ENCODE measurements at regions not wholly inside any gene's neighbourhood (a gene's known extent, or its start where the extent isn't known, plus 50 kb on each side); places are given as distances from the start of the nearest gene placed in this dataset.
A peak's percentile ranks its signal among the peaks of the same experiment; 100 is the strongest.
"Not testable (repeated sequence)": the region's sequence is repeated elsewhere in the genome, so short reads cannot be mapped to it uniquely, and the experiment has no call there.

DNA sequence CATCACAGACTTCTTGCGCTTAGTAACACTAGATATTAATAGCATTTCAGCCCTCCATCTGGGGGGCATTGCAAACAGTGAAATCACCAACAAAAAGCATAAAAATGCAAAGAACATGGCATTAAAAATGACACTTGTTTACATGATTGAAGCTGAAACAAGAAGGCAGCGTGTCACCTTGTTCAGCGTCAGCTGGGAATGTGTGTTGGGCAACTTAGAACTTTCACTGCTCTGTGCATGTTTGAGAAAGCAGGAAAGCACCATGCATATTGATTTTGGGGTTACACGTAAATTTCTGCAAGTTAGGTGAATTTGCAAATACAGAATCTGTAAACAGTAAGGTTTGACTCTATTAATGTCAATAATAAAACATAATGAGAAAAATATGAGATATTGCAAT lies 162.9 kb downstream of the SOX4 start:
- no peak for DNase-seq
- in situ Hi-C loops (cut with HindIII; ENCODE audit: low pct_ligation_motif_present, low pct_unique_long_range_greater_than_20kb, low sequenced_read_pairs) = no loop called here

DNA sequence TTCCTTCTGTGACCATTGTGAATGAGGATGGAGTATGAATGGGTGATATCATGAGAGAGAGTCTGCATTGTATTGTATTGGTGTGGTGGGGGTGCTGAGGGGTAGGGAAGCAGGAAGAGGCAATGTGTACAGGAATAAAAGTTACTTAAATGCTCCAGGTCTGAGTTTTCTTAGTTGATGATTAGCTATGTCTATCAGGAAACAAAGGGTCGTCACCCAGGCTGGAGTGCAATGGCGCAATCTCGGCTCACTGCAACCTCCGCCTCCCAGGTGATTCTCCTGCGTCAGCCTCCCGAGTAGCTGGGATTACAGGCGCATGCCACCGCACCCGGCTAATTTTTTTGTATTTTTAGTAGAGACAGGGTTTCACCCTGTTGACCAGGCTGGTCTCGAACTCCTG lies 163.8 kb downstream of the SOX4 start:
- DNase-seq; in situ Hi-C loops (cut with HindIII; ENCODE audit: low pct_ligation_motif_present, low pct_unique_long_range_greater_than_20kb, low sequenced_read_pairs): not testable (repeated sequence)

DNA sequence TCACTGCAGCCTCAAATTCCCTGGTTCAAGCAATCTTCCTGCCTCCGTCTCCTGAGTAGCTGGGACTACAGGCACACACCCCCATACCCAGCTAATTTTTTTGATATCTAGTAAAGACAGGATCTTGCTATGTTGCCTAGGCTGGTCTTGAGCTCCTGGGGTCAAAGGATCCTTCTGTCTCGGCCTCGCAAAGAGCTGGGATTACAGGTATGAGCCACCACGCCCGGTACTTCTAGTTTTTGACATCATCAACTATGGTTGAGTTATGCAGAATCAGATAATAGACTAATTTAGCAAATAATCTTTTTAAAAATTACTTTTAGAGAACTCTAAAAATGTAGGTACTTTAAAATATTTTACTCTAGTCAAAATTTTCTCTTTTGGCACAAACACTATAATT lies 166.2 kb downstream of the SOX4 start:
- no peak for DNase-seq
- in situ Hi-C loops (cut with HindIII; ENCODE audit: low pct_ligation_motif_present, low pct_unique_long_range_greater_than_20kb, low sequenced_read_pairs) = no loop called here

DNA sequence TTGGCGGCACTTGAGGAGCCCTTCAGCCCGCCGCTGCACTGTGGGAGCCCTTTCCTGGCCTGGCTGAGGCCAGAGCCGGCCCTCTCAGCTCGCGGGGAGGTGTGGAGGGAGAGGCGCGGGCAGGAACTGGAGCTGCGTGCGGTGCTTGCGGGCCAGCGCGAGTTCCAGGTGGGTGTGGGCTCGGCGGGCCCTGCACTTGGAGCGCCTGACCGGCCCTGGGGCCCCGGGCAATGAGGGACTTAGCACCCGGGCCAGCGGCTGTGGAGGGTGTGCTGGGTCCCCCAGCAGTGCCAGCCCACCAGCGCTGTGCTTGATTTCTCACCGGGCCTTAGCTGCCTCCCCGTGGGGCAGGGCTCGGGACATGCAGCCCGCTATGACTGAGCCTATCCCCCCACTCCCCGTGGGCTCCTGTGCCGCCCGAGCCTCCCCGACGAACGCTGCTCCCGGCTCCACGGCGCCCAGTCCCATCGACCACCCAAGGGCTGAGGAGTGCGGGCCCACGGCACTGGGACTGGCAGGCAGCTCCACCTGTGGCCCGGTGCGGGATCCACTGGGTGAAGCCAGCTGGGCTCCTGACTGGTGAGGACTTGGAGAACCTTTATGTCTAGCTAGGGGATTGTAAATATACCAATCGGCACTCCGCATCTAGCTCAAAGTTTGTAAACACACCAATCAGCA lies 167.6 kb downstream of the SOX4 start:
- DNase-seq; in situ Hi-C loops (cut with HindIII; ENCODE audit: low pct_ligation_motif_present, low pct_unique_long_range_greater_than_20kb, low sequenced_read_pairs): not testable (repeated sequence)

DNA sequence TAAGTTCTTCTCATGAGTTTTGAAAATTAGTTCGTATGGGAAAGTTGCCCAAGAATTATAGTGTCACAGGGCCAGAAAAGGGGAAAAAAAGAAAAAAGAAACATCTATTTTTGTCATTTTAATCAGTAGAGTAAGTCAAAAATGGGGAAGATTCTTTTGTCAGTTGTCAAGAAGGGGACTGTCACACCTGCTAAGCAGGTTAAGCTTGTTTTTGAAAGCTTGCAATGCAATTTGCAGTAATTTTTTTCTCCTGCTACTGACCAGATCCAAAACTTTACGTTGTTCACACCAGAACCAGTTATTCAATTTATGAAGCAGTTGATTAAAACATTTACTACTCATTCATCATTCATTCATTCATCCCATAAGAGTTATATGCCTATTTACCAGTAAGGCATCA lies 171.4 kb downstream of the SOX4 start:
- DNase-seq = no peak

DNA sequence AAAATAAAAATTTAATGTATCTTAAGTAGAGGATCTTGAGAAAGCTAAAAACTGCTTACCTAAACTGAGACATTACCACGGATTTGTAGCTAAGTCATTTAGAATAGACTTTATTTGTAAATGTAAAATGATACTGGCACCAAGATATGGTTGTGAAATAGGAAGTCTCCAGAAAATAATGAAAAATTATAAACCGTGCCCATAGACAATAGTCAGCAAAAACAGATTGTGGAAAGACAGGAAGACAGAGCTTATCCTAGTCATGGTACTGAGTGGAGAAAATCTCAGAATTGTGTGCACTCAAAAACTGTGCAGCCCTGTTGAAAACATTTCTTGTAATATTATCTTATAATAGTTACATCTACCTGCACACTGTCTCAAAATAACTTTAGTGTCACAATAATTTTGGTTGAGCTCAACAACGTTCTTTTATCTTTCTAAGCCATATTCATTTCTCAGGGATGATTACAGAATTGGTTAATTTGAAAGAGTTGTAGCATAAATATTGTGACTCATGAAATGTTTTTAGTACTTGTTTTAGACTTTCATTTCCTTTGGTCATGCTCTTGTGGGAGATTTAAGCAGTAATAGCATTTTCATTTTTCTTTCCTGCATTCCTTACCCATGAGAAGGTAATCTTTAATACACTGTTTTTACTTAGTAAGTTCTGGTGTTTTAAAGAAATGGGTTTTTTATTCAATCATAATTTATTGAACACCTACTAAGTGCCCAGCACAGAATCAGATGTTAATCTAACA lies 174.5 kb downstream of the SOX4 start:
- in situ Hi-C loops (cut with HindIII; ENCODE audit: low pct_ligation_motif_present, low pct_unique_long_range_greater_than_20kb, low sequenced_read_pairs) = no loop called here
- peak; percentile 23 for DNase-seq

More for the DNA sequence above, 171.4 kb downstream of the SOX4 start:
- in situ Hi-C loops (cut with HindIII; ENCODE audit: low pct_ligation_motif_present, low pct_unique_long_range_greater_than_20kb, low sequenced_read_pairs) = no loop called here

DNA sequence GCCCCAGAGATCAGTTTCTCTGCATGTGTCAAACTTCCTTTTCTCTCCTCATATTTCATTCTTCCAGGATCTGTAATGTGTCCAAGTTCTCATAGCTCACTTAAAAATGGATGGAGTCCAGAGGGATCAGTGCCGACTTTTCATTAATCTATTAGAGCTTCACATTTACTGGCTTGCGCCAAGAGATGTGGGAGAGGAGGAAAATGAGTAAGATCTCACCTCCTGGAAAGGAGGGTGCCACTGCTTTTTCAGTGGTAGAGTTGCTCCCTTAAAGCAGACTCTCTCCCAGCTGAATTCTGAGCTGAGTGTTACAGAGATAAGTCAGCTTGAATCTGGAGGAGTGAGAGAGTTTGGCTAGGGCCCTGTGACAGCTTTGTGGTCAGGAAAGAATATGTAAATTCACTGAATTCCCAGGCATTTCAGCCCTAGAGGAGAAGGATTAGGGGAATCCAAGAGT lies 175.9 kb downstream of the SOX4 start:
- peak; percentile 48 for DNase-seq
- in situ Hi-C loops (cut with HindIII; ENCODE audit: low pct_ligation_motif_present, low pct_unique_long_range_greater_than_20kb, low sequenced_read_pairs) = no loop called here

DNA sequence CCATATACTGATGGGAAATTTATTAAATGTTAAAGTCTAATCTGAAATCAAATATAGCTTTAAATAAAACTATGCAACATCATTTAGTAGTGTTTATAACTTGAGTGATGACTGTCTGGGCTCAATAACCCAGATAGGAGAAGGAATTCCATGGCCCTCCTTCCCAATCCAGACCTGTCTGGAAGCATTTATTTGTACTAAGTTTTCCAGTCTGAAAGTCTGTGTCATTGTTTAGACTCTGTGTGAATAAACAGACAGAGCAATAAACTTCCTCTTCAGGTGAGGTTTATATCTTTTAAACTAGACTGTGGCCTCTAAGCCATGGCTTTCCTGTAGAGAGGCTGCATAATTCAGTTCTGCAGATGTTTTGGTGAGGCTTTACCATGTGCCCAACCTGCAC lies 176.4 kb downstream of the SOX4 start:
- in situ Hi-C loops (cut with HindIII; ENCODE audit: low pct_ligation_motif_present, low pct_unique_long_range_greater_than_20kb, low sequenced_read_pairs) = no loop called here
- DNase-seq = no peak

DNA sequence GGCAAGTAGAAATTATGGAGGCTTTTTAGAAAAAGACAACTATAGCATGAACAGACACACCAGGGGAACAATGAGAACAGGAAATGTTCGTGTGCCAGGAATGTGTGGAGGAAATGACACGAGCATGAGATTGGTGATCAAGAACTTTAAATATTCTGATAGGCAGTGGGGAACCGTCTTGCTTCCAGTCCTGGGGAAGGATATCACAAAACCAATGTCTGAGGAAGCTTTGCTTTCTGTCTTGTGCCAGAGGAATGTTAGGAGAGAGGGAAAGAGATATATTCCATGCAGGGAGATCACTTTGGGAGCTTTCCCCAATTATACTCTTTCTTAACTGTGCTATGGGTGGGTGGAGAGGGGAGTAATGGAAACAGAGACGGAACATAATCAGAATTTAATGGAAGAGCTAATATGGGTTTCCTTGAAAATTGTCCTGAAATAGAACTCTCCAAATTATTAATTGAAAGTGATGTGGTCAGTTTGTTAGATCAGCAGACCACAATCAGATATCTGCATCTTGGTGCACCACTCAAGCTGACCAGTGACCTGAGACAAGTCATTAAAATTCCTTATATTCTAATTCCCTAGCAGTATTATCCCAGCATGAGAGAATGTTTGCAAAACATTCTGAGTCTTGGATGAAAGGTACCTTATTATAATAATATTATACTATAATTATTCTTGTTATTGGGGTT lies 178.2 kb downstream of the SOX4 start:
- in situ Hi-C loops (cut with HindIII; ENCODE audit: low pct_ligation_motif_present, low pct_unique_long_range_greater_than_20kb, low sequenced_read_pairs) = no loop called here
- no peak for DNase-seq

DNA sequence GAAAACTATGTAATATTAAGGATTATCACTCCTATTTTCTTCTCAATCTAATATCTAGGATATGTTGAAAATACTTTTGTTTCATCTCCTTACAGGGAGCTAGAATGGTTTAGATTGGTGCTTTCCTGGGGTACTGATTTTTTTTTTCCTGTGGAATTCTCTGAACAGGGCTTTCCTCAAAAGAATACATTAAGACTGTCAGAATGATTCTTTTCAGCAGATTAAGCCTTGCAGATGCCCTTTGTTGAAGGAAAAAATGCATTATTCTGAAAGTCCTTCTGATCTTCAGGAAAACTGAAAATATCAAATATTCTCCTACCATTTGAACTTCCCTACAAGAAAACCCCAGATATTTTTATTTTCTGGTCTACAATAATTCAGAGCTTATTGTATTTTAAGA lies 178.9 kb downstream of the SOX4 start:
- in situ Hi-C loops (cut with HindIII; ENCODE audit: low pct_ligation_motif_present, low pct_unique_long_range_greater_than_20kb, low sequenced_read_pairs) = no loop called here
- no peak for DNase-seq

DNA sequence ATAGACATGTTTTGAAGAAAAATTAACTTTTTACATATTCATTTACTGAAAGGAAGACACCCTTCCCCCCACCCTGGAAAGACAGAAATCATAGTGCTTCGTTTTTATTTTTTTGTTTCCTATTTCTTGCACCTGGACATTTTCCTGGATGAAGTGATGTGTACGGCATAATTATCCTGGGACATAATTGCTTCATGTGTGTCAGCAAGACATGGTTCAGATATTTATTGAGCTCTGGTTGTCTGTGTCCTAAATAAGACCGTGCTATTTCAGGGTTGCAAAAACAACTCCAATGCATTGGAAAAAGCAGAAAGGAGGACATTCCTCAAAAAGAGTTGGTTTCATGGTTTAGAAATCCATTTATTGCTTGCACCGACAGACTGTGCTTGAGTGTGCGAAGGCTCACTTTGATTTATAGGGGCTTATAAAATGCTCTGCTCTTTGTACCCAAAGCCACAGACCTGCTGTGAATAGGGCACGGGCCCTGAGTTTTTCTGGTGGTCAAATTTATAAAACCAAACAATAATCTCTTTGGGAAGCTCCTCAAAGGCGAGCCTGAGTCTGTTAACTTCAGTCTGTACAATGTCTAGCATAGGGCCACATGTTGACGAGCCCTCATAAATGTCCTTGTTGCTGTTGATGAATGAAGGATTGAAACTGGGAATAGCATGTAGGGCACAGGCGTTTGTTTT lies 179.5 kb downstream of the SOX4 start:
- DNase-seq = no peak
- in situ Hi-C loops (cut with HindIII; ENCODE audit: low pct_ligation_motif_present, low pct_unique_long_range_greater_than_20kb, low sequenced_read_pairs) = no loop called here

DNA sequence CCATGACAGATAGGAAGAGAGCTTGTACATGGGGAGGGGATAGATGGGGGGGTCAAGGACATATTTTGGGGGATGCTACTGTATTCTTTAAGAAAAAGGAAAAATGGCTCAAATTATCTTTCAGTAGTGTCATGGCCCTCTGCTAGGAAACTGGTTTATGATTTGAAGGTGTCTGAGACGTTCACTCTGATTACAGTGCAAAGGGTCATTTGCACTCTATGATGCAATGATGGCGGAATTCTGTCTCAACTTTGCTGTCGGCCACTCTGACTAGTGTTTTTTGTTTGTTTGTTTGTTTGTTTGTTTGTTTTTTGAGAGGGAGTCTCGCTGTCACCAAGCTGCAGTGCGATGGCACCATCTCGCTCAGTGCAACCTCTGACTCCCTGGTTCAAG lies 180.0 kb downstream of the SOX4 start:
- in situ Hi-C loops (cut with HindIII; ENCODE audit: low pct_ligation_motif_present, low pct_unique_long_range_greater_than_20kb, low sequenced_read_pairs) = no loop called here
- DNase-seq = no peak

DNA sequence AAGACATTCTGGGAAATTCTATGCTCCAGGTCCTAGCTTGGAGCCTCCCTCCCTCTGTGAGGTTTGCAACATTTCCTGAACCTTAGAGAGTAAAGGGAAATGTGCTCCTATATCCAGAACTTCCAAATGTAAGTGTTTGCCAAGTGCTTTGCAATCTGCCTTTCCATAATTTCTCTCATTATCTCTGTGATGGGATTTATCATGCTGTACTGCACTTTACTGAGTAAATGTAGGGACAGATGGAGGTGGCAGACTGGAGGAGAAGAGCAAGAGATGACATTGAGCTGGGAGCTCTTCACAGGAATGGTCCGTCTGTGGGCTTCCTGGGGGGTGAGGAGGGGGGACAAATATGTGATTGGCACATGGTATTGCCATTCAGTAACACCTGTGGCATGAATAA lies 184.3 kb downstream of the SOX4 start:
- DNase-seq = no peak
- in situ Hi-C loops (cut with HindIII; ENCODE audit: low pct_ligation_motif_present, low pct_unique_long_range_greater_than_20kb, low sequenced_read_pairs) = no loop called here

DNA sequence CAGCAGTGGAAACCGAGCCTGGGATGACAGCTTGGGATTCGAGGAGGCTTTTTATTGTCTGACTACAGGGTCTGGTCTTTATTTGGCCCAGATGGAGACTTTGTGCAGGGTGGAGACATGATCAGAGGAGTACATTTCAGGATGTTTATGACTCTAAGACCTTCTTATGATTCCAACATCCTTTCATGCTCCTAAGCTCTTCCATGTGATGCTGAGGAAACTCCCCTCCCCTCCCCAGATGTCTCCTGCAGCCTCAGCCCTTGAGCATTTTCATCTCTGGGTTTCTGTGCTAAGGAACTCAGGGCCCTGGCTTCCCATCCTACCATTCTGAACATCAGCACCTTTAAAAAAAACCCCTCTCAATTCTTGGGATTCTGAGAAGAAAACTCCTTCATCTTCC lies 186.6 kb downstream of the SOX4 start:
- no peak for DNase-seq
- in situ Hi-C loops (cut with HindIII; ENCODE audit: low pct_ligation_motif_present, low pct_unique_long_range_greater_than_20kb, low sequenced_read_pairs) = no loop called here

DNA sequence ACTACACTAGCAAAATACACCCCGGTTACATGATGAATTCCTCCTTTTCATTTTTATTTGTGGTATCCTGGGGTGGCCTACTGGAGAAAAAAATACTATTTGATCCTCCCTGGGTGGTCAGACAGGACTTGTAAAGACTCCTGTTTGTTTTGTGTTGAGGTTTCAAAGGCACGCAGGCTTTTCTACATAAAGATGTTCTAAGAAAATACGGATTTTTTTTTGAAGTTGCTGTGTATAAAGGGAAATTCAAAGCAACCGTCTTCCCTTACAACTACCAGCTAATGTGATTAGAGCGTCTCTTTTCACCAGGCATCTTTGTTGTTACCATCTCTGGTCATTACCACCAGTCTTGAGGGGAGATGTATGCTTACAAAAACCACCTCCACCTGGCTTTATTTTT lies 187.1 kb downstream of the SOX4 start:
- DNase-seq = no peak
- in situ Hi-C loops (cut with HindIII; ENCODE audit: low pct_ligation_motif_present, low pct_unique_long_range_greater_than_20kb, low sequenced_read_pairs) = no loop called here

DNA sequence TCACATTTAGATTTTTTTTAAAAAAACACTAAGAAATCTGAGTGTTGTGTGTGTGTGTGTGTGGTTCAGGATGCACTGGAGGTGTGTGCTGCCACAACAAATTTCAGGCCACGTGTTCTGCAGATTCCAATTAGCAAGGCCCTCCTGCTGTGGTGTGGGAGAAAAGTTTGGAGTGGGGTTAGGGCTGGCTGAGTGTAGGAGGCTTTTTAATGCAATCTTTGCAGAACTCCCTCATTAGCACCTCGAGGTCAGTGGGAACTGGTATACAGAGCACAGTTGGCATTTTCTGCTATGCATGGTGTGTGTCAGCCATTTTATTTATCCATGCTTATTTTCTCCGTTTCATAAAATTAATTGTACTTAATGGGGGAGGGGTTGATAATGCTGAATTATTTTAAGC lies 187.6 kb downstream of the SOX4 start:
- in situ Hi-C loops (cut with HindIII; ENCODE audit: low pct_ligation_motif_present, low pct_unique_long_range_greater_than_20kb, low sequenced_read_pairs) = no loop called here
- no peak for DNase-seq

DNA sequence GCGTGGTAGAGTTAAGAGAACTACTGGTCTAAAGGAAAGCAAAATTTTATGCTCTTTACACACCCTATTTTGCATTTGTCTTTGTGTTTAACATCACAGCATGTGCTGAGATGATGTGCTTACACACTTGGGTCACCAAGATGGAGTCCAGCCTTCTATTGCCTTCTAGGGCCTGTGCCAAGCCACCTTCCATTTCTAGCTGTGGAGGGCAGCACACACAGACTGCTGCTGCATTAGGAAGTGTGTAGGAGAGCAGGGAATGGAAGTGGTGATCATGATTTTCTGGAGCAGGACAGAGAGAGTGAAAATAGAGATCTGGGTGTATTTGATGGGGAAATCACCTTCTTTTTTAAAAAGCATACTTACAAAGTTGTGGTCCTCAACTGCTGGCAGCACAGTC lies 191.6 kb downstream of the SOX4 start:
- no peak for DNase-seq
- in situ Hi-C loops (cut with HindIII; ENCODE audit: low pct_ligation_motif_present, low pct_unique_long_range_greater_than_20kb, low sequenced_read_pairs) = no loop called here

DNA sequence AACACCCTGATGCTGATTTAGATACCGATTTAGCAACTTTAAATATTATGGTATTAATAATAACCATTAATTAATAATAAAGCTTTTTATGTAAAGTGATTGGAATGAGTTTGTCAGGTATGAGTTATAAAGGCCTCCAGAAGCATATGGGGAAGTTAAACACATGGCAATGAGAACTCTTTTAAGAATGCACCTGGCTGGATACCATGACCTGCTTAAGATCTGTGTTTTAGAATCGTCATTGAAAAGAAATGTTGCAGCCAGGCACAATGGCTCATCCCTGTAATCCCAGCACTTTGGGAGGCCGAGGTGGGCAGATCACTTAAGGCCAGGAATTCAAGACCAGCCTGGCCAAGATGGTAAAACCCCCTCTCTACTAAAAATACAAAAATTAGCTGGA lies 197.5 kb downstream of the SOX4 start:
- in situ Hi-C loops (cut with HindIII; ENCODE audit: low pct_ligation_motif_present, low pct_unique_long_range_greater_than_20kb, low sequenced_read_pairs) = no loop called here
- no peak for DNase-seq

DNA sequence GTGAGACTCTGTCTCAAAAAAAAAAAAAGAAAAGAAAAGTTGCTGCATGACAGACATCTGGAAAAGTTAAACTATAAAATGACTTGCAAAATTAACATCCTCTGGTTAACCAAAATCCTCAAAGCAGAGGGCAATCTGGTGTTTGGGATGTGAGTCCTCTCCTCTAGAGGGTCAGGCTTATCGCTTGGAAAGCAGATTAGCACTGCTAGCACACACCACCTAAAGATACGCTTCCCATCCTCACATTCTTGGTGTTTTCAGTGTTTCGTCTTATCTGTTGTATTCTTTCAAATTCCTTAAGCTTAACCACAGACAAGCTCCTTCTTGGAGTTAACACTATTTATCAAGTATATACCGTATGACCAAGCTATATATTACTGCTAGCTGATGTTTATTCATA lies 198.0 kb downstream of the SOX4 start:
- DNase-seq = no peak
- in situ Hi-C loops (cut with HindIII; ENCODE audit: low pct_ligation_motif_present, low pct_unique_long_range_greater_than_20kb, low sequenced_read_pairs) = no loop called here
